RWPE1 (cell line): ENCODE measurements at regions not wholly inside any gene's neighbourhood (a gene's known extent, or its start where the extent isn't known, plus 50 kb on each side); places are given as distances from the start of the nearest gene placed in this dataset.

Experiments used
- CTCF ChIA-PET: fragments of 350-600 bp; sonication (Branson Sonifier 250); formaldehyde crosslinking; extraction: SDS; loops from one replicate; lab custom pipeline; 2021; lab: Yijun Ruan, JAX
- POLR2A ChIA-PET: fragments of 400-600 bp; formaldehyde crosslinking; extraction: SDS; loops from one replicate; lab custom pipeline; 2020; ENCODE audit warnings: antibody characterized with exemption; ENCODE audit not compliant: low non-redundant PET; lab: Yijun Ruan, JAX
- DNase-seq: peaks from one replicate; pipeline ENCODE4 v3.0.0; 2012; ENCODE audit warnings: low spot score
- H3K27ac ChIP-seq: fragments of 450-650 bp; 2 replicates; pipeline ENCODE4 v1.5.1; 2017
- CTCF ChIP-seq: fragments of 450-650 bp; conservative IDR thresholded peaks from 2 replicates; pipeline ENCODE4 v1.5.1; 2017; ENCODE audit warnings: low read depth, mild to moderate bottlenecking

- ChIA-PET CTCF (no interaction called here), POLR2A (no interaction called here)
- DNase-seq, result peak; percentile 51
- H3K27ac ChIP-seq, result no peak overlapping the region
- peak; percentile 81 for TF ChIP-seq CTCF
These were observed 56.0 kb upstream of the FAM174A start for GRCh38 chr5:100479079-100479688.

DNA sequence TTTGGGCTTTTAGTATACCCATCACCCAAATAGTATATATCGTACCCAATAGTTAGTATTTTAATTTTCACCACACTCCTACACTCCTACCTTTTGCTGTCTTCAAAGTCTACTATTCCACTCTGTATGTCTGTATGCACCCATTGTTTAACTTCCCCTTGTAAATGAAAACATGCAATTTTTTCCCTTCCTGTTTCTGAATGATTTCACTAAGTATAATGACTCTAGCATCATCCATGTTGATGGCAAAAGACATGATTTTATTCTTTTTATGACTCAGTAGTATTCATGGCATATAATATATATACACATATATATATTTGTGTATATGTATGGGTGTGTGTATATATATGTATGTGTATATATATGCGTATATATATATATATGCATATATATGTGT is 63.1 kb upstream of the FAM174A start:
- TF ChIP-seq CTCF, result no peak
- ChIA-PET POLR2A (no interaction called here), CTCF (no interaction called here)
- H3K27ac ChIP-seq, result no peak overlapping the region
- no peak for DNase-seq

GRCh38 chr5:100469767-100470166 is 65.4 kb upstream of the FAM174A start:
- DNase-seq, result no peak
- POLR2A ChIA-PET, result no interaction called here
- CTCF ChIA-PET, result no interaction called here
- no peak for TF ChIP-seq CTCF
- H3K27ac ChIP-seq, result no peak overlapping the region

- no peak overlapping the region for H3K27ac ChIP-seq
- DNase-seq, result no peak
- ChIA-PET POLR2A (no interaction called here), CTCF (no interaction called here)
- TF ChIP-seq CTCF, result no peak
These were observed 70.8 kb upstream of the FAM174A start for GRCh38 chr5:100464418-100464817.

- ChIA-PET CTCF (no interaction called here), POLR2A (no interaction called here)
- no peak for DNase-seq
- H3K27ac ChIP-seq, result no peak overlapping the region
- no peak for TF ChIP-seq CTCF
These were observed 78.6 kb upstream of the FAM174A start for GRCh38 chr5:100456615-100457014.

DNA sequence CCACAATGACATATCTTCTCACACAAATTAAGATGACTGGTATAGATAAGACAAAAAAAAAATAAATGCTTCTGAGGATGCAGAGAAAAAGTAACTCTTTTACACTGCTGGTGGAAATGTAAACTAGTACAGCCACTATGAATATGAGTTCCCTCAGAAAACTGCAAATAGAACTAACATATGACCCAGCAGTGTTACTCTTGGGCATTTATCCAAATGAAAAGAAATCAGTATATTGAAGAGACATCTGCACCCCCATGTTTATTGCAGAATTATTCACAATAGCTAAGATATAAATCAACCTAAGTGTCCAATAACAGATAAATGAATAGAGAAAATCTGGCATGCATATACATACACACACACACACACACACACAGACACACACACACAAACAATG is 83.0 kb upstream of the FAM174A start:
- no peak for TF ChIP-seq CTCF
- ChIA-PET POLR2A (no interaction called here), CTCF (interaction anchor here (0.6 kb wide), 1 partner anchor 22 kb away, joined by 6 read pairs; no protein-coding TSS in a partner anchor)

More for the DNA sequence above, 83.0 kb upstream of the FAM174A start:
- DNase-seq, result no peak
- H3K27ac ChIP-seq, result no peak overlapping the region
